H1 (cell line): ENCODE measurements at regions not wholly inside any gene's neighbourhood (a gene's known extent, or its start where the extent isn't known, plus 50 kb on each side); places are given as distances from the start of the nearest gene placed in this dataset.

Source experiments
- CTCF ChIA-PET: fragments of 300-600 bp; sonication (Branson Sonifier 250); formaldehyde crosslinking; loops from one replicate; lab custom pipeline; 2021; ENCODE audit not compliant: partially characterized antibody; lab: Charles Lee
- POLR2A ChIA-PET: fragments of 300-600 bp; sonication (Branson Sonifier 250); formaldehyde crosslinking; loops from one replicate; lab custom pipeline; 2021; ENCODE audit warnings: inconsistent platforms; ENCODE audit not compliant: partially characterized antibody; lab: Charles Lee
- DNase-seq, 2 experiments: peaks; one replicate each; pipeline versions ENCODE4 v3.0.0 to v3.0.0-alpha.2; 2010 to 2022; ENCODE audit warnings: low spot score in 2 of 2, low read depth in 1 of 2, mixed read lengths in 1 of 2
- FAIRE-seq: peaks from 2 replicates; lab custom pipeline; 2011; peaks lifted over from hg19 to GRCh38; lab: Jason Lieb, UNC
- H2AFZ ChIP-seq: 2 replicates; pipeline ENCODE4 v1.8.1; 2012; ENCODE audit warnings: low read length, inconsistent platforms
- H2AK5ac ChIP-seq: 2 replicates; pipeline ENCODE4 v1.6.1; 2013; ENCODE audit warnings: low read depth, low read length
- H2BK120ac ChIP-seq: replicated peaks from 2 replicates; pipeline ENCODE3; 2013; ENCODE audit warnings: low read depth, low read length, inconsistent platforms
- H2BK12ac ChIP-seq: 2 replicates; pipeline ENCODE4 v1.6.1; 2013; ENCODE audit warnings: low read depth, low read length
- H2BK15ac ChIP-seq: 2 replicates; pipeline ENCODE4 v1.6.1; 2013; ENCODE audit warnings: low read length
- H2BK20ac ChIP-seq: 2 replicates; pipeline ENCODE4 v1.6.1; 2013; ENCODE audit warnings: low read length
- H2BK5ac ChIP-seq: 2 replicates; pipeline ENCODE4 v1.6.1; 2013; ENCODE audit warnings: low read depth, low read length
- H3K14ac ChIP-seq: 2 replicates; pipeline ENCODE4 v1.6.1; 2013; ENCODE audit warnings: inconsistent platforms; ENCODE audit not compliant: insufficient read length
- H3K18ac ChIP-seq: 2 replicates; pipeline ENCODE4 v1.6.1; 2013; ENCODE audit warnings: low read length; ENCODE audit errors: extremely low read depth
- H3K23ac ChIP-seq: 2 replicates; pipeline ENCODE4 v1.6.1; 2013; ENCODE audit warnings: inconsistent platforms; ENCODE audit not compliant: insufficient read length
- H3K23me2 ChIP-seq: 2 replicates; pipeline ENCODE4 v1.6.1; 2013; ENCODE audit warnings: low read depth, low read length
- H3K27ac ChIP-seq: 2 replicates; pipeline ENCODE4 v1.6.1; 2011; ENCODE audit warnings: low read depth, low read length, inconsistent platforms
- H3K27me3 ChIP-seq, 4 experiments: replicated peaks in 1 of 4; 1 replicate in 1 of 4; 2 replicates in 3 of 4; pipeline versions ENCODE4 v1.6.1 to v1.8.1; 2011 to 2013; ENCODE audit warnings: low read length in 3 of 4, mild to moderate bottlenecking in 3 of 4, inconsistent platforms in 2 of 4, mixed read lengths in 2 of 4, moderate library complexity in 1 of 4; ENCODE audit not compliant: control insufficient read depth in 3 of 4, insufficient read depth in 3 of 4; ENCODE audit errors: extremely low read depth in 1 of 4
- H3K36me3 ChIP-seq, 4 experiments: 2 replicates each; pipeline versions ENCODE4 v1.6.1 to v1.8.1; 2011 to 2013; ENCODE audit warnings: mild to moderate bottlenecking in 4 of 4, low read length in 3 of 4, moderate library complexity in 2 of 4, control low read depth in 1 of 4, inconsistent platforms in 1 of 4; ENCODE audit not compliant: insufficient read depth in 4 of 4, control insufficient read depth in 2 of 4
- H3K4ac ChIP-seq: replicated peaks from 2 replicates; pipeline ENCODE3; 2013; ENCODE audit warnings: low read length, low read depth, mixed read lengths, inconsistent platforms; ENCODE audit not compliant: insufficient read length
- H3K4me1 ChIP-seq, 4 experiments: replicated peaks in 1 of 4; 1 replicate in 1 of 4; 2 replicates in 3 of 4; pipeline versions ENCODE4 v1.6.1 to v1.8.1; 2011 to 2013; ENCODE audit warnings: low read length in 3 of 4, inconsistent platforms in 2 of 4, mixed read lengths in 1 of 4; ENCODE audit not compliant: insufficient read depth in 4 of 4, control insufficient read depth in 3 of 4
- H3K4me2 ChIP-seq, 2 experiments: 2 replicates each; pipeline versions ENCODE4 v1.6.1 to v1.8.1; 2011 to 2013; ENCODE audit warnings: low read depth in 2 of 2, low read length in 2 of 2, control low read depth in 1 of 2, inconsistent platforms in 1 of 2, mild to moderate bottlenecking in 1 of 2; ENCODE audit not compliant: insufficient read depth in 1 of 2
- H3K4me3 ChIP-seq, 4 experiments: fragments of 200-600, 300-600 bp in 1 of 4; sonication (generic), shearing (Covaris generic), sonication (Bioruptor Twin) in 1 of 4; 2 replicates each; pipeline versions ENCODE4 v1.5.1 to v1.8.1; 2011 to 2016; ENCODE audit warnings: low read length in 4 of 4, low read depth in 3 of 4, control low read depth in 2 of 4, inconsistent platforms in 2 of 4, mild to moderate bottlenecking in 2 of 4, mixed read lengths in 1 of 4, moderate library complexity in 1 of 4; ENCODE audit not compliant: insufficient read depth in 2 of 4; ENCODE audit errors: extremely low read depth in 1 of 4
- H3K56ac ChIP-seq: replicated peaks from 2 replicates; pipeline ENCODE3; 2013; ENCODE audit warnings: low read depth, mild to moderate bottlenecking, mixed read lengths, low read length, inconsistent platforms; ENCODE audit not compliant: insufficient read length
- H3K79me1 ChIP-seq: 2 replicates; pipeline ENCODE4 v1.6.1; 2013; ENCODE audit warnings: low read depth, low read length, control low read depth
- H3K79me2 ChIP-seq, 2 experiments: 2 replicates each; pipeline versions ENCODE4 v1.6.1 to v1.8.1; 2012 to 2013; ENCODE audit warnings: low read length in 2 of 2, mild to moderate bottlenecking in 2 of 2, inconsistent platforms in 1 of 2; ENCODE audit not compliant: insufficient read depth in 2 of 2, control insufficient read depth in 1 of 2
- H3K9ac ChIP-seq, 4 experiments: replicated peaks in 1 of 4; 1 replicate in 1 of 4; 2 replicates in 3 of 4; pipeline versions ENCODE4 v1.6.1 to v1.8.1; 2011 to 2013; ENCODE audit warnings: low read depth in 3 of 4, low read length in 3 of 4, control low read depth in 2 of 4, mild to moderate bottlenecking in 2 of 4, moderate library complexity in 2 of 4, inconsistent platforms in 1 of 4; ENCODE audit errors: extremely low read depth in 1 of 4
- H3K9me3 ChIP-seq, 2 experiments: 2 replicates each; pipeline versions ENCODE4 v1.6.1 to v1.8.1; 2012 to 2013; ENCODE audit warnings: mild to moderate bottlenecking in 2 of 2, moderate library complexity in 2 of 2, control low read depth in 1 of 2, inconsistent platforms in 1 of 2, low read depth in 1 of 2, low read length in 1 of 2, mixed read lengths in 1 of 2; ENCODE audit not compliant: insufficient read depth in 2 of 2
- H4K20me1 ChIP-seq, 2 experiments: replicated peaks in 1 of 2; 2 replicates each; pipeline versions ENCODE3 to v1.8.1; 2011 to 2013; ENCODE audit warnings: inconsistent platforms in 2 of 2, low read length in 2 of 2, mild to moderate bottlenecking in 1 of 2; ENCODE audit not compliant: insufficient read depth in 2 of 2, control insufficient read depth in 1 of 2
- H4K5ac ChIP-seq: 2 replicates; pipeline ENCODE4 v1.6.1; 2013; ENCODE audit warnings: low read length, low read depth, mixed read lengths, inconsistent platforms; ENCODE audit not compliant: insufficient read length
- H4K8ac ChIP-seq: 2 replicates; pipeline ENCODE4 v1.8.0; 2013; ENCODE audit warnings: mild to moderate bottlenecking, moderate library complexity, low read length, inconsistent platforms; ENCODE audit not compliant: insufficient read depth; ENCODE audit errors: extremely low read depth
- H4K91ac ChIP-seq: replicated peaks from 2 replicates; pipeline ENCODE3; 2013; ENCODE audit warnings: low read length, mixed read lengths, inconsistent platforms; ENCODE audit not compliant: insufficient read length
- RXRA ChIP-seq: IDR thresholded peaks from 2 replicates; pipeline ENCODE4 v1.6.1; 2011; ENCODE audit warnings: low read depth, mild to moderate bottlenecking, low read length, moderate library complexity; ENCODE audit not compliant: insufficient read depth
- WGBS, 2 experiments: shearing (Covaris generic) in 1 of 2; methylation state at CpG; one replicate each; pipeline versions ENCODE4 v1.1.6 to v1.1.7; 2013 to 2015; ENCODE audit warnings: low lambda C conversion rate in 2 of 2, mixed read lengths in 2 of 2, inconsistent platforms in 1 of 2, low coverage in 1 of 2, missing lambda C conversion rate in 1 of 2; ENCODE audit not compliant: insufficient replicate concordance in 2 of 2, insufficient coverage in 1 of 2, insufficient read length in 1 of 2; ENCODE audit errors: extremely low coverage in 1 of 2, missing lambda C conversion rate in 1 of 2; 5-methylcytosine and 5-hydroxymethylcytosine counted together

GRCh38 chr16:48997081-48997615 is 284.5 kb downstream of the CBLN1 start:
- Histone ChIP-seq H3K23me2 (no peaks in the 10 kb centered on the region; the same call in 1 of the 2 replicates), H3K79me2 (no peaks in the 10 kb centered on the region), H4K8ac (peak overlapping the region; percentile 9; the same call in 1 of the 2 replicates), H4K5ac (no peak overlapping the region), H3K4me3 (no peak overlapping the region), H3K79me1 (no peaks in the 10 kb centered on the region), H3K4me2 (no peak overlapping the region), H2BK20ac (no peak overlapping the region), H4K91ac (no peak overlapping the region), H3K4ac (no peak overlapping the region), H2BK12ac (no peak overlapping the region), H2BK15ac (peak overlapping the region; percentile 68; the same call in 1 of the 2 replicates), H3K4me1 (peaks cover 0 to 3% (median 0%) of the 10 kb centered on the region in 4 experiments; a peak in 3 of 7 replicates), H3K9ac (no peak overlapping the region), H3K27me3 (no peaks in the 10 kb centered on the region), H3K18ac (no peak overlapping the region), H2BK5ac (0 out of 2 replicates have a peak overlapping the region, but pooled peaks have one; percentile 13), H4K20me1 (no peaks in the 10 kb centered on the region), H2AFZ (no peak overlapping the region), H2BK120ac (no peak overlapping the region), H3K27ac (no peak overlapping the region), H3K14ac (no peak overlapping the region), H3K9me3 (no peaks in the 10 kb centered on the region), H3K56ac (no peak overlapping the region), H2AK5ac (no peak overlapping the region), H3K36me3 (no peaks in the 10 kb centered on the region), H3K23ac (no peak overlapping the region)
- FAIRE-seq (no peak), DNase-seq (no peak)
- POLR2A ChIA-PET, result no interaction called here
- WGBS, 2 experiments, result 88% methylated on average over 8 of the region's 8 CpGs; no CpG with 5 or more reads in 1 of the 2 experiments
- CTCF ChIA-PET, result interaction anchor here (0.8 to 1.8 kb wide), 8 partner anchors 11 to 367 kb away, joined by 3 to 5 read pairs (median 3); no protein-coding TSS in a partner anchor
- TF ChIP-seq RXRA, result no peak
